Urothelium cell line (cell line): ENCODE measurements at regions not wholly inside any gene's neighbourhood (a gene's known extent, or its start where the extent isn't known, plus 50 kb on each side); places are given as distances from the start of the nearest gene placed in this dataset.
A peak's percentile ranks its signal among the peaks of the same experiment; 100 is the strongest.
"Not testable (repeated sequence)": the region's sequence is repeated elsewhere in the genome, so short reads cannot be mapped to it uniquely, and the experiment has no call there.

ENCODE experiments used
- DNase-seq: peaks from one replicate; pipeline ENCODE4 v3.0.0; 2011; ENCODE audit warnings: low spot score, mixed read lengths
- FAIRE-seq: peaks from 2 replicates; lab custom pipeline; 2011; peaks lifted over from hg19 to GRCh38; lab: Jason Lieb, UNC

- no peak for DNase-seq
- FAIRE-seq, result no peak
These were observed 461.1 kb upstream of the NRP1 start for GRCh38 chr10:33795529-33795928.

- no peak for FAIRE-seq
- DNase-seq, result no peak
These were observed 460.0 kb upstream of the NRP1 start for GRCh38 chr10:33794460-33794859.

- DNase-seq (no peak), FAIRE-seq (no peak)
These were observed 459.3 kb upstream of the NRP1 start for GRCh38 chr10:33793793-33794192.

GRCh38 chr10:33791272-33791660 lies 456.8 kb upstream of the NRP1 start:
- DNase-seq (no peak), FAIRE-seq (no peak)

- DNase-seq, result no peak
- FAIRE-seq, result no peak
These were observed 456.2 kb upstream of the NRP1 start for GRCh38 chr10:33790521-33791271.

- DNase-seq (no peak), FAIRE-seq (no peak)
These were observed 449.1 kb upstream of the NRP1 start for GRCh38 chr10:33783557-33783956.

GRCh38 chr10:33783078-33783477 lies 448.6 kb upstream of the NRP1 start:
- no peak for FAIRE-seq

GRCh38 chr10:33781606-33782395 lies 447.3 kb upstream of the NRP1 start:
- DNase-seq (no peak), FAIRE-seq (no peak)

More at GRCh38 chr10:33783078-33783477, 448.6 kb upstream of the NRP1 start:
- no peak for DNase-seq

- no peak for DNase-seq
- FAIRE-seq, result no peak
These were observed 446.5 kb upstream of the NRP1 start for GRCh38 chr10:33780961-33781360.

- FAIRE-seq (no peak), DNase-seq (no peak)
These were observed 442.8 kb upstream of the NRP1 start for GRCh38 chr10:33777223-33777622.

- no peak for DNase-seq
- FAIRE-seq, result peak; percentile 58
These were observed 442.1 kb upstream of the NRP1 start for GRCh38 chr10:33776419-33777070.

GRCh38 chr10:33774857-33775256 lies 440.4 kb upstream of the NRP1 start:
- FAIRE-seq, result no peak
- DNase-seq, result no peak

GRCh38 chr10:33773886-33774480 lies 439.5 kb upstream of the NRP1 start:
- DNase-seq, result no peak
- FAIRE-seq, result peak; percentile 82

- DNase-seq, result no peak
- FAIRE-seq, result no peak
These were observed 438.7 kb upstream of the NRP1 start for GRCh38 chr10:33773253-33773573.

- no peak for FAIRE-seq
- DNase-seq, result no peak
These were observed 438.1 kb upstream of the NRP1 start for GRCh38 chr10:33772370-33773252.

GRCh38 chr10:33771856-33772255 lies 437.4 kb upstream of the NRP1 start:
- not testable (repeated sequence) for FAIRE-seq, DNase-seq

- DNase-seq (no peak), FAIRE-seq (no peak)
These were observed 430.3 kb upstream of the NRP1 start for GRCh38 chr10:33764694-33765185.

GRCh38 chr10:33760056-33760943 lies 425.8 kb upstream of the NRP1 start:
- FAIRE-seq, result peak; percentile 30

GRCh38 chr10:33759191-33759590 lies 424.7 kb upstream of the NRP1 start:
- DNase-seq (no peak), FAIRE-seq (no peak)

More at GRCh38 chr10:33760056-33760943, 425.8 kb upstream of the NRP1 start:
- DNase-seq, result no peak
